Brain microvascular endothelial cell (primary cell): ENCODE measurements at regions not wholly inside any gene's neighbourhood (a gene's known extent, or its start where the extent isn't known, plus 50 kb on each side); places are given as distances from the start of the nearest gene placed in this dataset.

Experiments
- DNase-seq: peaks from one replicate; pipeline ENCODE4 v3.0.0-alpha.2; 2020
- H3K27ac ChIP-seq: fragments of 250-450 bp; sonication (Bioruptor Pico); 2 replicates; pipeline ENCODE4 v1.5.1; 2020; ENCODE audit warnings: mild to moderate bottlenecking, moderate library complexity
- H3K27me3 ChIP-seq: fragments of 250-450 bp; sonication (Bioruptor Pico); replicated peaks from 2 replicates; pipeline ENCODE4 v1.5.1; 2020; ENCODE audit warnings: mild to moderate bottlenecking
- H3K36me3 ChIP-seq: fragments of 250-450 bp; sonication (Bioruptor Pico); replicated peaks from 2 replicates; pipeline ENCODE4 v1.5.1; 2020; ENCODE audit warnings: mild to moderate bottlenecking
- H3K4me3 ChIP-seq: 2 replicates; pipeline ENCODE4 v1.5.1; 2011; ENCODE audit warnings: low read depth, mild to moderate bottlenecking, control low read depth, low read length, moderate library complexity
- in situ Hi-C: cut with HindIII; loops from 2 replicates; pipeline ENCODE4 v1.10.0; 2017; ENCODE audit warnings: low sequenced_read_pairs, low pct_ligation_motif_present
- TF ChIP-seq, protein P1 (sequence below): IDR thresholded peaks from 2 replicates; pipeline ENCODE4 v1.5.1; 2011; ENCODE audit warnings: low read depth, mild to moderate bottlenecking, moderate library complexity, low read length, control low read depth, inconsistent platforms; ENCODE audit errors: missing control alignments

- Histone ChIP-seq H3K27me3 (no peaks in the 10 kb centered on the region), H3K4me3 (no peak overlapping the region), H3K36me3 (no peaks in the 10 kb centered on the region), H3K27ac (no peak overlapping the region)
- TF ChIP-seq, protein P1, sequence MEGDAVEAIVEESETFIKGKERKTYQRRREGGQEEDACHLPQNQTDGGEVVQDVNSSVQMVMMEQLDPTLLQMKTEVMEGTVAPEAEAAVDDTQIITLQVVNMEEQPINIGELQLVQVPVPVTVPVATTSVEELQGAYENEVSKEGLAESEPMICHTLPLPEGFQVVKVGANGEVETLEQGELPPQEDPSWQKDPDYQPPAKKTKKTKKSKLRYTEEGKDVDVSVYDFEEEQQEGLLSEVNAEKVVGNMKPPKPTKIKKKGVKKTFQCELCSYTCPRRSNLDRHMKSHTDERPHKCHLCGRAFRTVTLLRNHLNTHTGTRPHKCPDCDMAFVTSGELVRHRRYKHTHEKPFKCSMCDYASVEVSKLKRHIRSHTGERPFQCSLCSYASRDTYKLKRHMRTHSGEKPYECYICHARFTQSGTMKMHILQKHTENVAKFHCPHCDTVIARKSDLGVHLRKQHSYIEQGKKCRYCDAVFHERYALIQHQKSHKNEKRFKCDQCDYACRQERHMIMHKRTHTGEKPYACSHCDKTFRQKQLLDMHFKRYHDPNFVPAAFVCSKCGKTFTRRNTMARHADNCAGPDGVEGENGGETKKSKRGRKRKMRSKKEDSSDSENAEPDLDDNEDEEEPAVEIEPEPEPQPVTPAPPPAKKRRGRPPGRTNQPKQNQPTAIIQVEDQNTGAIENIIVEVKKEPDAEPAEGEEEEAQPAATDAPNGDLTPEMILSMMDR: no peak
- in situ Hi-C loops: no loop called here
- DNase-seq: no peak
These were observed 379.1 kb upstream of the B3GAT1 start for GRCh38 chr11:134791102-134791501.

DNA sequence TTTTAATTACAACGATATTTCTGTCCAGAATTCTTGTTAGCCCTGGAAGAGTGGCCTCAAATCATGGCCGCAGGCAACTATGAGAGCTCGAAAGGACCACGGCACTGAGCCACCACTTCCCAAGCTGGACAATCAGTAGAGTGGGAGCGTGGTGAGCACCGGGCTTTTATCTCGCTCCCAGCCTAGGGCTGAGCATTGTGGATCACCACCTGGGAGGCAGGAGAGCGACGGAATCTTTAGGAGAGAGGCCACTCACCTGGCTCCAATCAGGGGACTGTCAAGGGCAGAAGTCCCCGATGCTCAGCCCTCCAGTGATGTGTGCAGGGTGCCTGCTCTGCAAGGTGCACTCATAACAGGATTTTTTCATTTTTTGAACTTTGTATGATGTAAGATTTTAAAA is 377.1 kb upstream of the B3GAT1 start:
- in situ Hi-C loops: no loop called here
- TF ChIP-seq, protein P1: no peak
- no peak for DNase-seq

GRCh38 chr11:134786636-134787035 is 374.6 kb upstream of the B3GAT1 start:
- Histone ChIP-seq H3K27me3 (no peaks in the 10 kb centered on the region), H3K36me3 (no peaks in the 10 kb centered on the region), H3K27ac (no peak overlapping the region), H3K4me3 (no peak overlapping the region)
- TF ChIP-seq, protein P1: no peak
- in situ Hi-C loops: no loop called here
- no peak for DNase-seq

More for the DNA sequence above, 377.1 kb upstream of the B3GAT1 start:
- Histone ChIP-seq H3K27ac (no peak overlapping the region), H3K36me3 (no peaks in the 10 kb centered on the region), H3K4me3 (no peak overlapping the region), H3K27me3 (no peaks in the 10 kb centered on the region)

DNA sequence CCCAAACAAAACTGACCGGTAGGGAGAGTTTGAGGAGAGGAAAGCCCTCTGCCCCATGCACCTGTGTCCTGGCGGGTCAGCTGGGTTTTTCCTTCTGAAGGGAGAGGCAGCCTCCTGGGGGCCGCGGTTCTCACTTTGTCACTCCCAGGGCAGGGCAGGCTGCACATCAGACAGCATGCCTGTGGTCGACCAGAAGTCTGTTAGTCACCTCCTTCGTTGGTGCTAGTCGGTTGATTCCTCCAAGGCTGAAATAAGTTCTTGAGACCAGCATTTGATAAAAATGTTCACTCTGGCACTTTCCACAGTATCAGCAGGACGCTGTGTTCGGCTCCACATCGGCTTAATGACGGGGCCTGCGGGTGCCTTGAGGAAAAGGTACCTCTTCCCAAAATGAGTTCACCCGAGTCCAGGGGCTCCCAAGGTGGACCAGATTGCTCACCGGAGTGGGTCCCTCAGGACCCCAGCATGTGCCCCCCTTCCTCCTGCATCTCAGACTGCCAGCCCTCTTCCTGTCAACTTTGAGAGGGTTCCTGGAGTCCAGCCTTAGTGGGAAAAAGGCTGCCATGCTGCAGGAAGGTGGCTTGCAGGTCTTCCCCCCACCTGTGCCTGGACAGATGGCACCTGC is 373.7 kb upstream of the B3GAT1 start:
- Histone ChIP-seq H3K4me3 (no peak overlapping the region), H3K27ac (no peak overlapping the region), H3K27me3 (no peaks in the 10 kb centered on the region), H3K36me3 (no peaks in the 10 kb centered on the region)
- in situ Hi-C loops: no loop called here
- TF ChIP-seq, protein P1: no peak
- DNase-seq: peak; percentile 19

GRCh38 chr11:134785059-134785458 is 373.0 kb upstream of the B3GAT1 start:
- Histone ChIP-seq H3K27me3 (no peaks in the 10 kb centered on the region), H3K4me3 (no peak overlapping the region), H3K36me3 (no peaks in the 10 kb centered on the region), H3K27ac (no peak overlapping the region)
- TF ChIP-seq, protein P1: no peak
- in situ Hi-C loops: no loop called here
- no peak for DNase-seq

DNA sequence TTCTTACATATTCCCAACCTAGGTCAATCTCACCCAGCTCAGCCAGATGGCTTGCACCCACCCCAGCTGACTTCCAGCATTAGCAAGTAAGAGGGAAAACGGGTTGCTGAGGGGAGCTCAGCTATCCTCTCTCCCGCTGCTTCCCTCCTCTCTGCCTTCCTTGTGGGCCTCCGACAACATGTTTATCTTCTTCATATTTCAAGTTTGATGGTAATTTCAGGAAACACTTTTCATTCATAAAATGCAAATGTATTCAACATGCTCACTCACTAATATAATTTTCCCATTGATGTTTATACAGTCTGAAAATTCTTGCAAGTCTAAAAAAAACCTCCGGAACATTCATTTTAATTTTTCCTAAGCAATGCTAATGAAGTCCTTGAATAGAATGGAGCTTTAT is 372.5 kb upstream of the B3GAT1 start:
- in situ Hi-C loops: no loop called here
- H3K27ac ChIP-seq: no peak overlapping the region
- TF ChIP-seq, protein P1: no peak
- no peak overlapping the region for H3K4me3 ChIP-seq
- H3K27me3 ChIP-seq: no peaks in the 10 kb centered on the region
- H3K36me3 ChIP-seq: no peaks in the 10 kb centered on the region
- no peak for DNase-seq
